ENCODE measurements at regions not wholly inside any gene's neighbourhood (a gene's known extent, or its start where the extent isn't known, plus 50 kb on each side); places are given as distances from the start of the nearest gene placed in this dataset.

DNA sequence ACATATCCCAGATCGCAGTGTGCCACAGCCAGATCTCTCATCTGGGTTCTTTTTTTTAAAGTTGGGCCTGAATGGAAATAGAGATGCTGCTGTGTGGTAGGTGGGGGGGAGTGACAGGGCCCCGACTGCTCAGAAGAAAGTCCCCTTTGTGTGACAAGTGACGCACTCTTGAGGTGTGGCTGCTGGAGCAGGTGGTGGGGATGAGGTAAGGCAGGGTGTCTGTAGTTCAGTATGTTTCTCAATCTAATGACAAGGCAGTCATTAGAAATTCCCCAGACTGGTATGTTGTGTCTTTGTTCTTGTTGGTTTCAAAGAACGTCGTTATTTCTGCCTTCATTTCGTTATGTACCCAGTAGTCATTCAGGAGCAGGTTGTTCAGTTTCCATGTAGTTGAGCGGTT lies 128.8 kb upstream of the TACR1 start:
- TF ChIP-seq EZH2 (IDR thresholded peaks at IDR 0.05; ENCODE audit: low read depth, unreplicated experiment) (no peak), POLR2AphosphoS5 (IDR thresholded peaks at IDR 0.05; ENCODE audit: low read depth) (no peak)

All from GM23338 (cell line).